Uterus (tissue), 3 donors: ENCODE measurements at regions not wholly inside any gene's neighbourhood (a gene's known extent, or its start where the extent isn't known, plus 50 kb on each side); places are given as distances from the start of the nearest gene placed in this dataset.
A peak's percentile ranks its signal among the peaks of the same experiment; 100 is the strongest.
"Not testable (repeated sequence)": the region's sequence is repeated elsewhere in the genome, so short reads cannot be mapped to it uniquely, and the experiment has no call there.

Source experiments
- DNase-seq, 2 donors: peaks; one replicate each; pipeline ENCODE4 v3.0.0-alpha.2; 2019 to 2020
- H3K27ac ChIP-seq, 2 donors: fragments of 200-600 bp; sonication (generic); 1 replicate in 1 of 2; 2 replicates in 1 of 2; pipeline ENCODE4 v1.5.1; 2016 to 2018
- H3K27me3 ChIP-seq, 2 donors: fragments of 200-600 bp; sonication (generic); one replicate each; pipeline ENCODE4 v1.5.1; 2018 to 2019; ENCODE audit warnings: control low read depth in 1 of 2
- H3K36me3 ChIP-seq, 2 donors: fragments of 200-600 bp; sonication (generic); one replicate each; pipeline ENCODE4 v1.5.1; 2019; ENCODE audit warnings: control low read depth in 1 of 2
- H3K4me1 ChIP-seq, 2 donors: fragments of 200-600 bp; sonication (generic); one replicate each; pipeline ENCODE4 v1.5.1; 2018 to 2019; ENCODE audit warnings: control low read depth in 1 of 2
- H3K4me3 ChIP-seq, 2 donors: fragments of 200-600 bp; sonication (generic); 1 replicate in 1 of 2; 2 replicates in 1 of 2; pipeline ENCODE4 v1.5.1; 2018 to 2019; ENCODE audit warnings: mild to moderate bottlenecking in 1 of 2
- H3K9me3 ChIP-seq, 2 donors: fragments of 200-600 bp; sonication (generic); one replicate each; pipeline ENCODE4 v1.5.1; 2019; ENCODE audit warnings: control low read depth in 1 of 2
- CTCF ChIP-seq, 4 experiments: fragments of 200-600 bp in 2 of 4; fragments of 450-650 bp in 2 of 4; sonication (generic) in 2 of 4; IDR thresholded peaks; one replicate each; pipeline ENCODE4 v1.5.1; 2016 to 2019; ENCODE audit warnings: antibody characterized with exemption in 4 of 4, mild to moderate bottlenecking in 2 of 4, moderate library complexity in 1 of 4
- POLR2A ChIP-seq, 2 donors: fragments of 450-650 bp; IDR thresholded peaks; one replicate each; pipeline ENCODE4 v1.6.1; 2016; ENCODE audit warnings: antibody characterized with exemption in 2 of 2, mild to moderate bottlenecking in 1 of 2, moderate library complexity in 1 of 2
- intact Hi-C: fragments of 100-400 bp; cut with DNase I; formaldehyde crosslinking; loops from one replicate; pipeline ENCODE4 v1.15.1; 2023; ENCODE audit warnings: low total_unique reads
- donor health status: DM: yes; HTN: yes; CAD: no.

DNA sequence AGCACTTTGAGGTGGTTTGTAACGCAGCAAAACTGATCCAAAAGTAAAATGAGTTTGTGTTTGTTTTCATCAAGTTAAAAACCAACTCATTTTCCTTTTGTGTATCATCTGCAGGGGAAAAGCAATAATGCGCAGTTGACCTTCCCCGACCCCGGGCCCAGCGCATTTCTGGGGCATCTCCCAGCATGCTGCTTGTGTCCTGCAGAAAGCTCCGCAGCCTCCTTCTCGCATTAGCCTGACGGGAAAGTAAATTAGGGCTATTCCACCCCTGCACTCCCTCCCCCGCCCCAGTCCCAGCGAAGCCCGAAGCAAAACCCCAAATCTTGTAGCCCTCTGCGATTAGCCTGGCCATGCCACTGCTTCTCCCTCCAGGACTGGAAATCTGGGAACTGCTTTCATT, 82.0 kb upstream of the PPM1B start:
- Histone ChIP-seq H3K36me3 (no peaks in the 10 kb centered on the region), H3K27me3 (no peaks in the 10 kb centered on the region), H3K4me1 (no peaks in the 10 kb centered on the region), H3K27ac (peak overlapping the region; percentile 80 to 94), H3K9me3 (no peaks in the 10 kb centered on the region), H3K4me3 (peak overlapping the region in 1 of 2 donors; percentile 20)
- TF ChIP-seq POLR2A (IDR thresholded peaks at IDR 0.05) (no peak), CTCF (IDR thresholded peaks at IDR 0.05) (no peak)
- intact Hi-C loops: no loop called here
- no peak for DNase-seq

- H3K27ac ChIP-seq: peak overlapping the region; percentile 80 to 94
- H3K27me3 ChIP-seq: no peaks in the 10 kb centered on the region
- H3K36me3 ChIP-seq: no peaks in the 10 kb centered on the region
- H3K4me1 ChIP-seq: no peaks in the 10 kb centered on the region
- peak; percentile 90 to 97 (median 93) for TF ChIP-seq CTCF (IDR thresholded peaks at IDR 0.05)
- TF ChIP-seq POLR2A (IDR thresholded peaks at IDR 0.05): peak in 1 of 2 donors; percentile 59
- peak; percentile 88 for DNase-seq
- intact Hi-C loops: no loop called here
- no peaks in the 10 kb centered on the region for H3K9me3 ChIP-seq
- peak overlapping the region; percentile 18 to 20 for H3K4me3 ChIP-seq
Measured at GRCh38 chr2:44087036-44087713, 81.5 kb upstream of the PPM1B start.

DNA sequence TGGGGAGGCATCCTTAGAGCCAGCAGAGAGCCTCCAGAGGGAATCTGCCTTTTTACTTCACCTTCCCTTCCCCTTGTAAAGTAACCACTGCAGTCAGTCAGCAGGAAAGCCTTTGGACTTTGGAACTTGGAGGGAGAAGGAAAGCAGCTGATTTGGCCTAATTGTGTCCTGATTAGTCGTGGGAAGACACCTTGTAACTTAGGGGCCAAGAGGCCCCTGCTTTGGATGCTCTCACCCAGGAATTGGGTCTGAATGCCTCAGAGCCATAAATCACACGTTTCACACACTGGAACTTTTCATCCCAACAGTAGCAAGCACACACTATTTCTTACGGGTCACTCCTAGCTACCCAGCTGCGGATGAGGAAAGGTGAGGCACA, 81.0 kb upstream of the PPM1B start:
- intact Hi-C loops: no loop called here
- TF ChIP-seq POLR2A (IDR thresholded peaks at IDR 0.05): no peak
- no peak for TF ChIP-seq CTCF (IDR thresholded peaks at IDR 0.05)
- H3K36me3 ChIP-seq: no peaks in the 10 kb centered on the region
- H3K27me3 ChIP-seq: no peaks in the 10 kb centered on the region
- H3K9me3 ChIP-seq: no peaks in the 10 kb centered on the region
- H3K4me1 ChIP-seq: no peaks in the 10 kb centered on the region
- no peak for DNase-seq
- peak overlapping the region; percentile 80 to 94 for H3K27ac ChIP-seq
- peak overlapping the region; percentile 18 to 20 for H3K4me3 ChIP-seq

DNA sequence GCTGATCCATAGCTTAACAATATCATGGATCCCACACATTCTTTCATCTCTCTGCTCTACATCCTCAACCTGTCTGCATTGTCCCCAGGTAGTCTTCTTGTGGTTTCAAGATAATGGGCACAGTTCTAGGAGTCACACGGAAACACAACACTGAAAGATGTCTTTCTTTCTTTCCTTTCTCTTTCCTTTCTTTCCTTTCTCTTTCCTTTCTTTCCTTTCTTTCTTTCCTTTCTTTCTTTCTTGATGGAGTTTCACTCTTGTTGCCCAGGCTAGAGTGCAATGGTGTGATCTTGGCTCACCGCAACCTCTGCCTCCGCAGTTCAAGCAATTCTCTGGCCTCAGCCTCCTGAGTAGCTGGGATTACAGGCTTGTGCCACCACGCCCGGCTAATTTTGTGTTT, 76.2 kb upstream of the PPM1B start:
- not testable (repeated sequence) for H3K9me3 ChIP-seq

GRCh38 chr2:44093970-44094369, 74.7 kb upstream of the PPM1B start:
- Histone ChIP-seq H3K27me3 (no peaks in the 10 kb centered on the region), H3K4me3 (no peak overlapping the region), H3K4me1 (no peaks in the 10 kb centered on the region), H3K27ac (no peak overlapping the region), H3K9me3 (no peaks in the 10 kb centered on the region), H3K36me3 (no peaks in the 10 kb centered on the region)
- TF ChIP-seq POLR2A (IDR thresholded peaks at IDR 0.05) (no peak), CTCF (IDR thresholded peaks at IDR 0.05) (no peak)
- no peak for DNase-seq
- intact Hi-C loops: no loop called here

More for the DNA sequence above, 76.2 kb upstream of the PPM1B start:
- H3K27me3 ChIP-seq, H3K36me3 ChIP-seq, H3K4me1 ChIP-seq, DNase-seq, H3K27ac ChIP-seq, intact Hi-C loops, H3K4me3 ChIP-seq: not testable (repeated sequence)
